GM12878 (cell line): ENCODE measurements at regions not wholly inside any gene's neighbourhood (a gene's known extent, or its start where the extent isn't known, plus 50 kb on each side); places are given as distances from the start of the nearest gene placed in this dataset.

Experiments
- ATAC-seq: fragments of 200-7000 bp; cut with Tn5 transposase; 3 replicates; pipeline ENCODE4 v1.9.1; 2020; ENCODE audit warnings: mild to moderate bottlenecking, moderate library complexity
- BruUV-seq: library from RNA; stranded (reverse); fragments of 400-500 nt; replicated peaks from 2 replicates; lab custom pipeline; 2021; lab: Mats Ljungman, UMichigan
- CTCF ChIA-PET: fragments of 300-600 bp; sonication (Branson Sonifier 250); formaldehyde crosslinking; extraction: SDS; loops from one replicate; lab custom pipeline; 2021; ENCODE audit warnings: inconsistent platforms; lab: Yijun Ruan, JAX
- POLR2A ChIA-PET: fragments of 350-600 bp; formaldehyde crosslinking; extraction: SDS; loops from one replicate; lab custom pipeline; 2021; ENCODE audit warnings: inconsistent platforms; lab: Charles Lee
- RAD21 ChIA-PET: fragments of 300-600 bp; sonication (Branson Sonifier 250); formaldehyde crosslinking; loops from one replicate; lab custom pipeline; 2023; ENCODE audit warnings: antibody characterized with exemption; ENCODE audit not compliant: unreplicated experiment; lab: Charles Lee
- SMC1A ChIA-PET: fragments of 300-600 bp; sonication (Branson Sonifier 250); formaldehyde crosslinking; loops from one replicate; lab custom pipeline; 2023; ENCODE audit not compliant: unreplicated experiment, uncharacterized antibody; lab: Charles Lee
- DNase-seq: peaks from one replicate; pipeline ENCODE4 v3.0.0-alpha.2; 2011; ENCODE audit warnings: low read depth, low spot score
- FAIRE-seq: peaks from 3 replicates; lab custom pipeline; 2011; peaks lifted over from hg19 to GRCh38; lab: Jason Lieb, UNC
- H2AFZ ChIP-seq: 2 replicates; pipeline ENCODE4 v1.6.0; 2011; ENCODE audit warnings: low read depth, low read length, control low read depth; ENCODE audit not compliant: control insufficient read depth
- H3K27ac ChIP-seq: 2 replicates; pipeline ENCODE4 v1.5.1; 2011; ENCODE audit warnings: control low read depth; ENCODE audit not compliant: control insufficient read depth, insufficient read depth
- H3K27me3 ChIP-seq, 2 experiments: replicated peaks in 1 of 2; 2 replicates each; pipeline versions ENCODE4 v1.6.0 to v1.6.1; 2011; ENCODE audit warnings: low read length in 1 of 2; ENCODE audit not compliant: control insufficient read depth in 2 of 2, insufficient read depth in 2 of 2
- H3K36me3 ChIP-seq, 2 experiments: 2 replicates each; pipeline ENCODE4 v1.5.1; 2011; ENCODE audit warnings: low read length in 1 of 2; ENCODE audit not compliant: control insufficient read depth in 2 of 2, insufficient read depth in 2 of 2
- H3K4me1 ChIP-seq: 2 replicates; pipeline ENCODE4 v1.6.1; 2011; ENCODE audit warnings: mild to moderate bottlenecking, low read length, moderate library complexity, mixed read lengths; ENCODE audit not compliant: control insufficient read depth, insufficient read depth
- H3K4me2 ChIP-seq: 2 replicates; pipeline ENCODE4 v1.6.0; 2011; ENCODE audit warnings: control low read depth; ENCODE audit not compliant: control insufficient read depth, insufficient read depth
- H3K4me3 ChIP-seq: fragments of 200-600 bp; sonication (generic); 2 replicates; pipeline ENCODE4 v1.5.1; 2016
- H3K79me2 ChIP-seq: 2 replicates; pipeline ENCODE4 v1.6.0; 2011; ENCODE audit warnings: low read length; ENCODE audit not compliant: control insufficient read depth, insufficient read depth
- H3K9ac ChIP-seq: 2 replicates; pipeline ENCODE4 v1.8.0; 2011; ENCODE audit warnings: low read length, control low read depth, mixed read lengths; ENCODE audit not compliant: control insufficient read depth, insufficient read depth
- H3K9me3 ChIP-seq: replicated peaks from 3 replicates; pipeline ENCODE4 v1.5.1; 2011; ENCODE audit warnings: mild to moderate bottlenecking, low read length; ENCODE audit not compliant: control insufficient read depth, insufficient read depth
- H4K20me1 ChIP-seq: 2 replicates; pipeline ENCODE4 v1.6.0; 2011; ENCODE audit not compliant: control insufficient read depth, insufficient read depth
- BCL3 ChIP-seq: IDR thresholded peaks from 2 replicates; pipeline ENCODE4 v1.6.1; 2011; ENCODE audit warnings: borderline replicate concordance, low read depth, mild to moderate bottlenecking, moderate library complexity, low read length; ENCODE audit not compliant: insufficient read depth, poor library complexity, severe bottlenecking
- E2F8 ChIP-seq: fragments of 450-650 bp; IDR thresholded peaks from 2 replicates; pipeline ENCODE4 v1.6.1; 2018; ENCODE audit warnings: mild to moderate bottlenecking, low read depth, moderate library complexity; ENCODE audit not compliant: partially characterized antibody
- JUNB ChIP-seq: IDR thresholded peaks from 2 replicates; pipeline ENCODE4 v1.6.1; 2016; ENCODE audit warnings: antibody characterized with exemption, mild to moderate bottlenecking
- PML ChIP-seq: IDR thresholded peaks from 2 replicates; pipeline ENCODE4 v1.6.1; 2012; ENCODE audit warnings: low read length, inconsistent platforms
- POLR2AphosphoS2 ChIP-seq: IDR thresholded peaks from 2 replicates; pipeline ENCODE4 v1.6.1; 2011; ENCODE audit warnings: low read depth, mild to moderate bottlenecking, low read length, improper control_type of control experiment, moderate library complexity
- POU2F2 ChIP-seq: IDR thresholded peaks from 3 replicates; pipeline ENCODE4 v1.6.1; 2011; ENCODE audit warnings: low read depth, mild to moderate bottlenecking, low read length, borderline replicate concordance
- SMAD5 ChIP-seq: IDR thresholded peaks from 2 replicates; pipeline ENCODE4 v1.6.1; 2016; ENCODE audit warnings: antibody characterized with exemption, low read depth
- TCF12 ChIP-seq: IDR thresholded peaks from 2 replicates; pipeline ENCODE4 v1.6.1; 2011; ENCODE audit warnings: low read depth, mild to moderate bottlenecking, low read length
- WGBS: methylation state at CpG from one replicate; pipeline ENCODE4 v1.1.6; 2016; ENCODE audit warnings: low lambda C conversion rate; ENCODE audit not compliant: insufficient replicate concordance, insufficient coverage; ENCODE audit errors: missing lambda C conversion rate; 5-methylcytosine and 5-hydroxymethylcytosine counted together
- in situ Hi-C: fragments of 300-500 bp; cut with MboI; formaldehyde crosslinking; loops from 9 replicates; pipeline ENCODE4 v1.14.3; 2018; ENCODE audit warnings: mixed read lengths
- intact Hi-C: fragments of 100-400 bp; cut with micrococcal nuclease; formaldehyde crosslinking; loops from one replicate; pipeline ENCODE4 v1.14.2; 2022; ENCODE audit not compliant: unreplicated experiment
- TF ChIP-seq, protein P1 (sequence below): fragments of 450-650 bp; IDR thresholded peaks from 2 replicates; pipeline ENCODE4 v1.6.1; 2017; ENCODE audit warnings: mild to moderate bottlenecking
- TF ChIP-seq, protein P2 (sequence below): IDR thresholded peaks from 2 replicates; pipeline ENCODE4 v1.6.1; 2012; ENCODE audit warnings: improper control_type of control experiment, low read depth, low read length; ENCODE audit not compliant: insufficient replicate concordance

DNA sequence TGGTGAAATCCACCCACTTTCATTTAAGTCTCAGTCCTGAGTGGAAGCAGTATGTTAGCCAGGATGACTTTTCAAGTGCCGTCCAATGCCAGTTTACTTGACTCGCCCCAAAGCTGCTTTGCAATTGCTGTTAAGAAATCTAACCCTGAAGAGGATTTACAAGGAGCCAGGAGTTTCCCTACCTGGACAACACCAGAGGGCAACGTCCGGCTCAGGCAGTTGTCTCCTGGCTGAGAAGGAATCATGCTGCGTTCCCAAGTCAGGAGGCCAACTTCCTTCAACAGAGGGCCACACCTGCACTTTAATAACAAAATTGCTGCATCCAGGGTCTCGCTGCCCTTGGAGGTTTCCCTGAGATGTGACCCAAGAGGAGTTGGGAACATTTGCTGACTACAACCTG is 65.8 kb downstream of the BOD1 start (continued):
- no peak for TF ChIP-seq POU2F2
- TF ChIP-seq E2F8: no peak
- TF ChIP-seq, protein P1, sequence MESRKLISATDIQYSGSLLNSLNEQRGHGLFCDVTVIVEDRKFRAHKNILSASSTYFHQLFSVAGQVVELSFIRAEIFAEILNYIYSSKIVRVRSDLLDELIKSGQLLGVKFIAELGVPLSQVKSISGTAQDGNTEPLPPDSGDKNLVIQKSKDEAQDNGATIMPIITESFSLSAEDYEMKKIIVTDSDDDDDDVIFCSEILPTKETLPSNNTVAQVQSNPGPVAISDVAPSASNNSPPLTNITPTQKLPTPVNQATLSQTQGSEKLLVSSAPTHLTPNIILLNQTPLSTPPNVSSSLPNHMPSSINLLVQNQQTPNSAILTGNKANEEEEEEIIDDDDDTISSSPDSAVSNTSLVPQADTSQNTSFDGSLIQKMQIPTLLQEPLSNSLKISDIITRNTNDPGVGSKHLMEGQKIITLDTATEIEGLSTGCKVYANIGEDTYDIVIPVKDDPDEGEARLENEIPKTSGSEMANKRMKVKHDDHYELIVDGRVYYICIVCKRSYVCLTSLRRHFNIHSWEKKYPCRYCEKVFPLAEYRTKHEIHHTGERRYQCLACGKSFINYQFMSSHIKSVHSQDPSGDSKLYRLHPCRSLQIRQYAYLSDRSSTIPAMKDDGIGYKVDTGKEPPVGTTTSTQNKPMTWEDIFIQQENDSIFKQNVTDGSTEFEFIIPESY: no peak
- no peak for TF ChIP-seq JUNB
- no peak for TF ChIP-seq BCL3

DNA sequence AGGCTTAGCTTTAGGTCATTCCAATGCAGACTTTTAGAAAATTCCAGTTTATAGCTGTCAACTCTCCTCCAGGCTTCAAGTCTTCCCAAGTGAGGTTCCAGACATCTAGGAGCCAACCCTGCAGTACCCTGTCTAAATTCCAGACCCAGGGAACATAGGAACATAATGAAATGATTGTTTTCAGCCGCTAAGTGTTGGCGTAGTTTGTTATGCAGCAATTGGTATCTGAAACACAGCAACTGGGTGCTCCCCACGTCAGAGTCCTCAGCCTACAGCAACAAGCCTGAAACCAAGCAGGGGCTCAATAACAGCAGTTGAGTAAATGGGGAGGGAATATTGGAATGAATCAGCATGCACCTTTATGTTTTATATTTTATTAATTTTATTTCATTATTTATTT is 66.8 kb downstream of the BOD1 start:
- no TSS peak for BruUV-seq
- DNase-seq (no peak), ATAC-seq (no peak), FAIRE-seq (no peak)
- CTCF ChIA-PET: no interaction called here
- Histone ChIP-seq H3K27ac (no peak overlapping the region), H4K20me1 (no peaks in the 10 kb centered on the region), H3K4me3 (no peak overlapping the region), H3K36me3 (no peaks in the 10 kb centered on the region), H2AFZ (no peak overlapping the region), H3K9me3 (no peaks in the 10 kb centered on the region), H3K4me2 (no peak overlapping the region), H3K27me3 (no peaks in the 10 kb centered on the region; a peak in 1 of 4 replicates), H3K9ac (no peak overlapping the region), H3K79me2 (no peaks in the 10 kb centered on the region), H3K4me1 (peaks cover 10% of the 10 kb centered on the region)
- in situ Hi-C loops: no loop called here
- SMC1A ChIA-PET: no interaction called here
- intact Hi-C loops: no loop called here
- POLR2A ChIA-PET: no interaction called here
- WGBS: 18% methylated on average over 3 of the region's 3 CpGs
- RAD21 ChIA-PET: no interaction called here
- TF ChIP-seq TCF12 (no peak), PML (no peak), BCL3 (no peak), SMAD5 (no peak), POLR2AphosphoS2 (no peak)
- TF ChIP-seq, protein P2, sequence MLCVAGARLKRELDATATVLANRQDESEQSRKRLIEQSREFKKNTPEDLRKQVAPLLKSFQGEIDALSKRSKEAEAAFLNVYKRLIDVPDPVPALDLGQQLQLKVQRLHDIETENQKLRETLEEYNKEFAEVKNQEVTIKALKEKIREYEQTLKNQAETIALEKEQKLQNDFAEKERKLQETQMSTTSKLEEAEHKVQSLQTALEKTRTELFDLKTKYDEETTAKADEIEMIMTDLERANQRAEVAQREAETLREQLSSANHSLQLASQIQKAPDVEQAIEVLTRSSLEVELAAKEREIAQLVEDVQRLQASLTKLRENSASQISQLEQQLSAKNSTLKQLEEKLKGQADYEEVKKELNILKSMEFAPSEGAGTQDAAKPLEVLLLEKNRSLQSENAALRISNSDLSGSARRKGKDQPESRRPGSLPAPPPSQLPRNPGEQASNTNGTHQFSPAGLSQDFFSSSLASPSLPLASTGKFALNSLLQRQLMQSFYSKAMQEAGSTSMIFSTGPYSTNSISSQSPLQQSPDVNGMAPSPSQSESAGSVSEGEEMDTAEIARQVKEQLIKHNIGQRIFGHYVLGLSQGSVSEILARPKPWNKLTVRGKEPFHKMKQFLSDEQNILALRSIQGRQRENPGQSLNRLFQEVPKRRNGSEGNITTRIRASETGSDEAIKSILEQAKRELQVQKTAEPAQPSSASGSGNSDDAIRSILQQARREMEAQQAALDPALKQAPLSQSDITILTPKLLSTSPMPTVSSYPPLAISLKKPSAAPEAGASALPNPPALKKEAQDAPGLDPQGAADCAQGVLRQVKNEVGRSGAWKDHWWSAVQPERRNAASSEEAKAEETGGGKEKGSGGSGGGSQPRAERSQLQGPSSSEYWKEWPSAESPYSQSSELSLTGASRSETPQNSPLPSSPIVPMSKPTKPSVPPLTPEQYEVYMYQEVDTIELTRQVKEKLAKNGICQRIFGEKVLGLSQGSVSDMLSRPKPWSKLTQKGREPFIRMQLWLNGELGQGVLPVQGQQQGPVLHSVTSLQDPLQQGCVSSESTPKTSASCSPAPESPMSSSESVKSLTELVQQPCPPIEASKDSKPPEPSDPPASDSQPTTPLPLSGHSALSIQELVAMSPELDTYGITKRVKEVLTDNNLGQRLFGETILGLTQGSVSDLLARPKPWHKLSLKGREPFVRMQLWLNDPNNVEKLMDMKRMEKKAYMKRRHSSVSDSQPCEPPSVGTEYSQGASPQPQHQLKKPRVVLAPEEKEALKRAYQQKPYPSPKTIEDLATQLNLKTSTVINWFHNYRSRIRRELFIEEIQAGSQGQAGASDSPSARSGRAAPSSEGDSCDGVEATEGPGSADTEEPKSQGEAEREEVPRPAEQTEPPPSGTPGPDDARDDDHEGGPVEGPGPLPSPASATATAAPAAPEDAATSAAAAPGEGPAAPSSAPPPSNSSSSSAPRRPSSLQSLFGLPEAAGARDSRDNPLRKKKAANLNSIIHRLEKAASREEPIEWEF: no peak
